Osteoblast (primary cell): ENCODE measurements at regions not wholly inside any gene's neighbourhood (a gene's known extent, or its start where the extent isn't known, plus 50 kb on each side); places are given as distances from the start of the nearest gene placed in this dataset.

ENCODE experiments used
- DNase-seq: peaks from one replicate; pipeline ENCODE4 v3.0.0; 2011; ENCODE audit warnings: low spot score, mixed read lengths; ENCODE audit not compliant: insufficient read length; ENCODE audit errors: missing footprints
- H2AFZ ChIP-seq: 2 replicates; pipeline ENCODE4 v1.6.0; 2011; ENCODE audit warnings: mild to moderate bottlenecking, low read length
- H3K27ac ChIP-seq: 2 replicates; pipeline ENCODE4 v1.5.1; 2011; ENCODE audit warnings: mild to moderate bottlenecking, low read depth, low read length, moderate library complexity
- H3K27me3 ChIP-seq: 2 replicates; pipeline ENCODE4 v1.6.0; 2012; ENCODE audit warnings: mild to moderate bottlenecking, control low read depth, inconsistent platforms, low read length, moderate library complexity; ENCODE audit not compliant: insufficient read depth
- H3K36me3 ChIP-seq: 2 replicates; pipeline ENCODE4 v1.5.1; 2011; ENCODE audit warnings: mild to moderate bottlenecking, low read length, control low read depth, moderate library complexity; ENCODE audit not compliant: insufficient read depth
- H3K4me1 ChIP-seq: 2 replicates; pipeline ENCODE4 v1.5.1; 2011; ENCODE audit warnings: mild to moderate bottlenecking, low read length, control low read depth, moderate library complexity; ENCODE audit not compliant: insufficient read depth
- H3K4me2 ChIP-seq: 2 replicates; pipeline ENCODE4 v1.6.0; 2011; ENCODE audit warnings: mild to moderate bottlenecking, low read length; ENCODE audit not compliant: insufficient read depth
- H3K4me3 ChIP-seq: fragments of 200-600 bp; sonication (generic); 3 replicates; pipeline ENCODE4 v1.5.1; 2012; ENCODE audit warnings: mild to moderate bottlenecking, low read length, inconsistent platforms; ENCODE audit not compliant: insufficient read depth
- H3K79me2 ChIP-seq: 2 replicates; pipeline ENCODE4 v1.6.0; 2012; ENCODE audit warnings: mild to moderate bottlenecking, low read length, control low read depth, inconsistent platforms; ENCODE audit not compliant: insufficient read depth
- H3K9me3 ChIP-seq: 2 replicates; pipeline ENCODE4 v1.5.1; 2011; ENCODE audit warnings: low read depth, low read length, control low read depth
- H4K20me1 ChIP-seq: 2 replicates; pipeline ENCODE4 v1.6.0; 2012; ENCODE audit warnings: mild to moderate bottlenecking, low read length, control low read depth; ENCODE audit not compliant: insufficient read depth
- CTCF ChIP-seq: IDR thresholded peaks from 2 replicates; pipeline ENCODE4 v1.5.1; 2011; ENCODE audit warnings: mild to moderate bottlenecking, low read depth, low read length, moderate library complexity; ENCODE audit errors: extremely low read depth

GRCh38 chr9:86605303-86605702 is 251.1 kb upstream of the TUT7 start:
- TF ChIP-seq CTCF: no peak
- no peak overlapping the region for H3K27ac ChIP-seq
- no peak for DNase-seq
- no peak overlapping the region for H3K4me2 ChIP-seq
- no peaks in the 10 kb centered on the region for H3K36me3 ChIP-seq
- no peak overlapping the region for H3K4me3 ChIP-seq
- no peaks in the 10 kb centered on the region for H3K9me3 ChIP-seq
- no peaks in the 10 kb centered on the region for H4K20me1 ChIP-seq
- no peak overlapping the region for H2AFZ ChIP-seq
- no peaks in the 10 kb centered on the region for H3K79me2 ChIP-seq
- H3K27me3 ChIP-seq: peaks cover 7% of the 10 kb centered on the region
- peaks cover 10% of the 10 kb centered on the region for H3K4me1 ChIP-seq

- DNase-seq: peak; percentile 88
- Histone ChIP-seq H3K27ac (no peak overlapping the region), H4K20me1 (no peaks in the 10 kb centered on the region), H3K4me1 (peaks cover 10% of the 10 kb centered on the region), H3K4me3 (no peak overlapping the region), H2AFZ (no peak overlapping the region), H3K79me2 (no peaks in the 10 kb centered on the region), H3K27me3 (peaks cover 7% of the 10 kb centered on the region), H3K4me2 (no peak overlapping the region), H3K36me3 (no peaks in the 10 kb centered on the region), H3K9me3 (no peaks in the 10 kb centered on the region)
- TF ChIP-seq CTCF: no peak
These were observed 250.5 kb upstream of the TUT7 start for GRCh38 chr9:86604741-86605140.

- no peak overlapping the region for H3K4me2 ChIP-seq
- no peak for TF ChIP-seq CTCF
- no peaks in the 10 kb centered on the region for H3K36me3 ChIP-seq
- no peaks in the 10 kb centered on the region for H4K20me1 ChIP-seq
- peaks cover 11% of the 10 kb centered on the region for H3K27me3 ChIP-seq
- no peak overlapping the region for H2AFZ ChIP-seq
- no peaks in the 10 kb centered on the region for H3K79me2 ChIP-seq
- no peak overlapping the region for H3K27ac ChIP-seq
- H3K4me3 ChIP-seq: no peak overlapping the region
- DNase-seq: no peak
- peaks cover 21% of the 10 kb centered on the region for H3K4me1 ChIP-seq
- H3K9me3 ChIP-seq: no peaks in the 10 kb centered on the region
These were observed 248.5 kb upstream of the TUT7 start for GRCh38 chr9:86602715-86603114.

- H3K9me3 ChIP-seq: no peaks in the 10 kb centered on the region
- H3K4me1 ChIP-seq: peaks cover 21% of the 10 kb centered on the region
- H3K27me3 ChIP-seq: peaks cover 11% of the 10 kb centered on the region
- TF ChIP-seq CTCF: no peak
- H3K4me2 ChIP-seq: no peak overlapping the region
- no peak for DNase-seq
- H3K4me3 ChIP-seq: no peak overlapping the region
- no peaks in the 10 kb centered on the region for H4K20me1 ChIP-seq
- H3K79me2 ChIP-seq: no peaks in the 10 kb centered on the region
- H2AFZ ChIP-seq: no peak overlapping the region
- H3K27ac ChIP-seq: no peak overlapping the region
- H3K36me3 ChIP-seq: no peaks in the 10 kb centered on the region
These were observed 247.5 kb upstream of the TUT7 start for GRCh38 chr9:86601697-86602096.
